NAMALWA (cell line): ENCODE measurements at regions not wholly inside any gene's neighbourhood (a gene's known extent, or its start where the extent isn't known, plus 50 kb on each side); places are given as distances from the start of the nearest gene placed in this dataset.

Experiments
- DNase-seq: peaks from one replicate; pipeline ENCODE4 v3.0.0-alpha.2; 2015; ENCODE audit warnings: low spot score

DNA sequence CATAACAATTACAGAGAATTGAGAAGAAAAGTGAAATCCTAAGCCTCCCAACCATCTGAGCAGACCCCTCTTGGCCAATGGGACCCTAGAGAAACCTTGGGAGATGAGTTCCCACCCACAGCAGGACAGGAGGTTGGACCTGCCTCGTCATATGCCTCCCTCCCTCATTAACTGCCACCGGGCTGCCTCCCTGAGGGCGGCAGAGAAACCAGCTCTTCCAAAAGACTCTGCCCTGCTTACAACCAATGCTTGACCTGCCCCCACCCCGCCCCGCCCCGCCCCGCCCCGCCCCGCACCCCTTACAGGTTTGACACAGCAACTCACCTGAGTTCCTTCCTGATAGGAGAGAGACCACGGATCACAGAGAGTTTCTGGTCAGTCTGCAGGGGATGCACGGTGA, 86.1 kb downstream of the ADRA2C start:
- DNase-seq: no peak

DNA sequence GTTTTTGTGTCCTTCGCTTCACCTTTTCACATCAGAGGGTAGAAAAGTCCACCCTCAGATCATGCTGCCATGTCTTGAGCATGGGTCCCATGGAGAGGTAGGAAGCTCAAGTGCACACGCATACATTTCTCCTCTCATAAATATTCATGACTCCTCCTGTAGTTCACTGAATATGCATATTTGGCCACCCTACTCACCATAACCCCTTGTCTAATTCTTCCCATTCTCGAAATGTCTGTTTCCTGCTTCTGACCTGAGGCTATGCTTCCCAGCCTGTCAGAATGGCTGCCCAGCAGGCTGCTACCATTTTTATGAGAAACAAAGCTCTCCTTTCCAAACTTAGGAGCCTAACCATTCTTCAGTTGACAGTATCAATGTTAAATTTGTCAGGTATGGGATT, 86.5 kb downstream of the ADRA2C start:
- no peak for DNase-seq

DNA sequence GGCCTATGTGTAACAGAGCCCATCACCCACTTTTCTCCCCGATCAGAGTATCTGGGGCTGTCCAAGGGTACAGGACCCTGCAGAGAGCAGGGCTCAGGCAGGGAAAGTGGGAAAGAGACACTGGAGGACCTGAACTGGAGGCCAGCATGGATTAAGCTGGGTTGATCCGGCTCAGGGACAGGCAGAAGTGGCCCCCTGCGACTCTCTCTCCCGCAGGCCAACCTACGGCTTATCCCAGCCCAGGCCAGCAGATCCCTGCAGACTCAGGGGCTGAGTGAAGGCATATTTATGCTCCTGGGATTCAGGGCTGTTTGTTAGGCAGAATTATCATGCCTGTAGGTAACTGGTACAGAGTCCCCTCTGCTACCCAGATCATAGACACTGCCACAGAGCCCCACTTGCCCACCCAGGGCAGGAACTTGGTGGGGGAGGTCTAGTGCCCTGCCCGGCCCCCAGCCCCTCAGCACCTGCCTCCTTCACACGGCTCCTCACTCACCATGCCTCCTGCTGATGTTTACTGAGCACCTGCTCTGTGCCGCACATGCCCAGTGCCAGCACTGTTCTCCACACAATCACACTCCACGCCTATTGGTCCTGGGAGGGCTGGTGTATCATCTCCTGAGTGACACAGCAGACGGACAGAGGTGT, 87.3 kb downstream of the ADRA2C start:
- DNase-seq: no peak

DNA sequence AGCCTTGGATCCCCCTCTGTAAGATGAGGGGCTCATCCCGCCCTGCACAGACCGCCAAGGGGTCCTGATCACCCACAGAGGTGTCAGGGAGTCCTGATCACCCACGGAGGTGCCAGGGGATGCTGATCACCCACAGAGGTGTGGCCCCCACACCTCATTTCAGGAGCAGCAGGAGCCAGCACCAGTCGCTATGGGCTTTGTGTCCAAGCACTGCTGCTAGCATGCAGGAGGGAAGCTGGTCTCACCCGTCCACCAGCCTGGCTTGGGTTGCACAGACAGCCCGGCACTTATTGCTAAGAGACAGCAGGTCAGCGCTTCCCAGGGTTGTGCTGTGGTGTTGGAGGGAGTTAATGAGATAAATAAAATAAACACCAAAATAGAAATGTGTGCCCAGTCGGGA, 88.5 kb downstream of the ADRA2C start:
- DNase-seq: no peak

DNA sequence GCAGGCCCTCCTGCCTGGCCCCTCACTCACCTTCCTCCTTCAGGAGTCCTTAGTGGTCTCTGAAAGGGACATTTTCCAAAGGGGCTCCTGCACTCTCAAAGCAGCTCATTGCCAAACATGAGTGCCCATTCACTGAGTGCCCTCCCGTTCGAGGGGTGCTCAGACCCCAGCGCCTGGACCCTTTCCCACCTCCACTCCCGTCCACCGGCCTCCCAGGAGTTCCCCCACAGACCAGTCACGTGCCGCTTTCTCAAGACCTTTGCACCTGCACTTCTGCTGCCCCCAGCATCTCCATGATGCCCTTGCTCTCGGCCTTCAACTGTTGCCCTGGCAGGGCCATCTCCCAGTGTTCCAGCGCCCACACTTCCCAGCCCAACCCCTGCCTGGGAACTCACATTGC, 89.5 kb downstream of the ADRA2C start:
- DNase-seq: no peak

DNA sequence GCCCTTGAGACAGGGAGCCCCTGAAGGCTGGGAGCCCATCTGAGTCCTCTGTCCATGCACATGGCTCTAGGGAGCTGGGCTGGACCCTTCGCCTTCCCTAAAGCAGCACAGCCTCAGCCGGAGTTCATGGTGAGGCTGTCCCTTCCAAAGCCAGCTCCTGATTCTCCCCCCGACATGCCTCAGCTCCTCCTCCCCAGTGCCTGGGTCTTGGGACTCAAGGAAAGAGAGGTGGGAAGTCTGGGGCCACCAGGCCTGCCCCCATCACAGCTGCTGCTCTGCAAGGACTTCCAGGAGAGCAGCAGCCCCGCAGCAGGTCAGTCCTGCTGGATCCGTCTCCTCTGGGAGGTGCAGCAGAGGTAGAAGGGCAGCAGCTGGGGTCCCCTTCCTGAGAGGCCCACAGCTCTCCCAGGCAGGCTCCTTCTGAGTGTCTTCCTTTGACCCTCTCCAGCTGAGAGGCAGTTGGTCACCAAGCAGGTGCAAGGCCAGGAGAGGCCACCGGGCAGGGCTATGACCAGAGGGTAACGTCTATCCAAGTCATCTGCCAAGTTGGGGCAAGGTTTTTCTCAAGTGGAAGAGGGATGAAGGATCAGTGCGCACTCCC, 90.5 kb downstream of the ADRA2C start:
- no peak for DNase-seq

DNA sequence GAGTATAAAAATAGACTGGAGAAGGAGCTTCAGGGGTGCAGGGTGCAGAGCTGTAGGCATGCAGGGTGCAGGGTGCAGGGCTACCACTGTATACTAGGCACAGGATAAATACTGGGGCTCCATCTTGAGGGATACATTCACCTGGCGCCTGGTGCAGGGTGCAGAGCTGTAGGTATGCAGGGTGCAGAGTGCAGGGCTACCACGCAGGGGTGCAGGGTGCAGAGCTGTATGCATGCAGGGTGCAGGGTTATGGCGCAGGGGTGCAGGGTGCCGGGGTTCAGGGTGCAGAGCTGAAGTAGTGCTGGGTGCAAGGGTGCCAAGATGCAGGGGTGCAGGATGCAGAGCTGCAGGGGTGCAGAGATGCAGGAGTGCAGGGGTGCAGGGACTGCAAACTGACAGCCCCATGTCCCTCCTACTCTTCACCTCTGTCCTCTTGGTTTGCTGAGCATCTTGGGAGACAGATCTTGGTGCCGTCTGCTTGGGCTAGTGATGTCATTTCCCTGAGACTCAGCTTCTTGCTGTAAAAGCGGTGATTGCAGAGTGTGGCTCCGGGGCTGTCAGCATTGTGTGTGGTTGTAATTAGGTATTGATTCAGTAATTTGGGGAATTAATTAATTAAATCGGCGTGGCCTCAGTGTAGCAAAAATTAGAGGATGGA, 91.2 kb downstream of the ADRA2C start:
- DNase-seq: peak; percentile 42

DNA sequence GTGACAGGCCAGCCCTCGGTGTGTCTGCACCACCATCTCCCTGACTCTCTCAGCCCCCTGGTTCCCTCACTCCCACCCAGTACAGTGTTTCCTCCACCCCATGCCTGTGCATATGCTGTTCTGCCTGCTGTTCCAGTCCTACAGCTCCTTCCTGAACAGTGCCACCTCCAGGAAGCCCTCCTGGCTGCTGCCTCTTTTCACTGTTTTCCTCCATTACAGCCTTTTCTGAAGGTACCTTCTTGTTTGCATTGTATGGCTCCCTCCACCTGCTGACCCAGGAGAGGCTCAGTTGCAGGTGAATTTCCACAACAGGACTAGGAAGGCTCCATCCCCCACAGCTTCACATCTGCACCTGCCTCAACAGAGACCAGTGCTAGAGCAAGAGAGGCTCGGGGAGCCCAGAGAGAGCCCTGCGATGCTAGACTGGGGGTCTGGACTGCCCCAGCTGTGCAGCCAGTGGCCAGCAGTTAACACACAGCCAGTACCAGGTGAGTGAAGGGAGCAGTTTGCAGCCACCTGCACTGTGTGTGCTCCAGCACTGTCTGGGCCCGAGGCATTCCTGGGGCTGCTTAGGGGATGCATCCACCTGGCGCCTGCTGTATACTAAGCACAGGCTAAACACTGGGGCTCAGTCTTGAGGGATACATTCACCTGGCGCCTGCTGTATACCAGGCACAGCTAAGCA, 92.0 kb downstream of the ADRA2C start:
- no peak for DNase-seq

DNA sequence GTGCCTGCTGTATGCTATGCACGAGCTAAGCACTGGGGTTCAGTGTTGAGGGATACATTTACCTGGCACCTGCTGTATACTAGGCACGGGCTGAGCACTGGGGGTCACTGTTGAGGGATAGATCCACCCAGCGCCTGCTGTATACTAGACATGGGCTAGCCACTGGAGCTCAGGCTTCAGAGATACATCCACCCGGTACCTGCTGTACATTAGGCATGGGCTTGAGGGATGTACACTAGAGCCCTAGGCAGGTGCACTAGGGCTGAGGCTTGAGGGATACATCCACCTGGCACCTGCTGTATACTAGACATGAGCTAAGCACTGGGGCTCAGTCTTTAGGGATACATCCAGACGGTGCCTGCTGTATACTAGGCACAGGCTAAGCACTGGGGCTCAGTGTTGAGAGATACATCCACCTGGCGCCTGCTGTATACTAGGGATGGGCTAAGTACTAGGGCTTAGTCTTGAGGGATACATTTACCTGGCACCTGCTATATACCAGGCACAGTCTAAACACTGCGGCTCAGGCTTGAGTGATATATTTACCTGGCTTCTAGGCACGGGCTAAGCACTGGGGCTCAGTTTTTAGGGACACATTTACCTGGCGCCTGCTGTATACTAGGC, 92.7 kb downstream of the ADRA2C start:
- no peak for DNase-seq

DNA sequence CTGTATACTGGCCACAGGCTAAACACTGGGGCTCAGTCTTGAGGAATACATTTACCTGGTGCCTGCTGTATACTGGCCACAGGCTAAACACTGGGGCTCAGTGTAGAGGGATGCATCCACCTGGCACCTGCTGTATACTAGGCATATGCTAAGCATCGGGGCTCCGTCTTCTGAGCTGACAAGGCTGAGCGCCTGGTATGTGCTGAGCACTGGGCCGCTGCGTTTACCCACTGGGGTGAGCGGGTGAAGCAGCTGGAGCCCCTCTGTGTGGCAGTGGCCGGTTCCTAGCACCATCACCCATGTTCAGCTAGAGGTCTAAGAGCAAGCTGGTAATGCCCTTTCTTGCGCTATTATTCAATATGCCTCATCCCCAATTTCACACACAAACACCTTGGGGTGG, 93.4 kb downstream of the ADRA2C start:
- DNase-seq: no peak

DNA sequence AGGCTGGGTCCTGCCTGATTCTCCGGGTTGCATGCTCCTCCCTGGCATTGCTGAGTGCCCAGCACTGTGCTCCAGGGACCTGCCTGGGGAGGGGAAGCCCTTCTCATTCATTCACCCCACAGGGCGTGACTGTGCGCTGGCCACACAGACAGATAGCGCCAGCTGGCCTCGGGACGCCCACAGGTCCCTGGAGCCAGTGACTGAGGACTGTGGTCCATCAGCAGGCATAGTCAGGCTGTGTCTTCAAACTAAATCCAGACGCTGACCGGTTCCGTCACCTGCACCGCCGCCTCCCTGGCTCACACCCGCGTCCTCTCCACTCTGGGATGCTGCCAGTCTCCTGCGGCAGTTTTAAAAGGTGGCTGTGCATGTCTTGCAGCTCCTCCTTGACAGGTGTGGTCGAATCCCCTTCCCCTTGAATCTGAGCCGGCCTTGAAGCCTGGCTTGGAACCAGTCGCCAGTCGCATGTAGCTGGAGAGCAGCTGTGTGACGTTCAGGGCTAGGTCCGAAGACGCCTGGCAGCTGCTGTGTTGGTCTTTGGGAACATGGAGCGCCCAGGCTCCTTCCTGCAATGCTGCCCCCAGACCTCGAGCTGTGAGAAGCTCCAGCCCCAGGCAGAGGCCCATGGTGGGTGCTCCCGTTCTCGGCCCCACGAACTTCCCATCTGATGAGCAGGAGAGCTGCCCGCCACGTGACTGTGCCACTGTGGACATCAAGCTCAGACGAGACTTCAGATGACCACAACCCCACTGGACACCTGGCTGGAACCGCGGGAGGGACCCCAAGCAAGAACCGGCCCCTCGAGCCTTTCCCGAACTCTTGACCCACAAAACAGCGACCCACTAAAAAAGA, 94.1 kb downstream of the ADRA2C start:
- no peak for DNase-seq

DNA sequence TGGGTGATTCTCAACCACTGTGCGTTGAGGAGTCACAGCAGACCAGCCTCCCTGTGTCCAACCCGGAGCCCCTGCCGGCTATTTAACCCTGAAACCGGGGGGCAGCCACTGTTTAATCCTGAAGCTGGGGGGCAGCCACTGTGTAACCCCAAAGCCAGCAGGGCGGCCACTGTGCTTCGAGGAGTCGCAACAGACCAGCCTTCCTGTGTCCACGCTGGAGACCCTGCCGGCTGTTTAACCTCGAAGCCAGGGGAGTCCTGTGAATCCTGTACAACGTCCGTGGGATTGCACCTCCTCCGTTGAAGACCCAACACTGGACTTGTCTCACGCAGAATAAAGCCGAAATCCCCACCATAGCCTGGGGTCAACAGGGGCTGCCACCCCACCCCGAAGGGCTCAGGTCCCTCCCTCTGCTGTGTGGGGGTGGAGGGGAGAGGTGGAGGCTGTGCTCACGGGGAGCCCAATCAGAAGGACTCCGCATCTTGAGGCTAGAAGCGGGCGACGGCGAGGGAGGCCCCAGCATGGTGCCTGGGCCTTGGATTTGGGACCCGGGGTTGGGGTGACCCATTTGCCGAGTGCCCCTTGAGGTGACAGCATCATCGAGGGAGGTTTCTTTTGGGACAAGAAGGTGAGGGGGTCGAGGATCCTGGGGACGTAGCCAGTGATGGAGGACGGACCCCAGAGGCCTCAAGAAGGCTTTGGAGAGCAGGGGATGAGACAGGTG, 94.9 kb downstream of the ADRA2C start:
- no peak for DNase-seq

DNA sequence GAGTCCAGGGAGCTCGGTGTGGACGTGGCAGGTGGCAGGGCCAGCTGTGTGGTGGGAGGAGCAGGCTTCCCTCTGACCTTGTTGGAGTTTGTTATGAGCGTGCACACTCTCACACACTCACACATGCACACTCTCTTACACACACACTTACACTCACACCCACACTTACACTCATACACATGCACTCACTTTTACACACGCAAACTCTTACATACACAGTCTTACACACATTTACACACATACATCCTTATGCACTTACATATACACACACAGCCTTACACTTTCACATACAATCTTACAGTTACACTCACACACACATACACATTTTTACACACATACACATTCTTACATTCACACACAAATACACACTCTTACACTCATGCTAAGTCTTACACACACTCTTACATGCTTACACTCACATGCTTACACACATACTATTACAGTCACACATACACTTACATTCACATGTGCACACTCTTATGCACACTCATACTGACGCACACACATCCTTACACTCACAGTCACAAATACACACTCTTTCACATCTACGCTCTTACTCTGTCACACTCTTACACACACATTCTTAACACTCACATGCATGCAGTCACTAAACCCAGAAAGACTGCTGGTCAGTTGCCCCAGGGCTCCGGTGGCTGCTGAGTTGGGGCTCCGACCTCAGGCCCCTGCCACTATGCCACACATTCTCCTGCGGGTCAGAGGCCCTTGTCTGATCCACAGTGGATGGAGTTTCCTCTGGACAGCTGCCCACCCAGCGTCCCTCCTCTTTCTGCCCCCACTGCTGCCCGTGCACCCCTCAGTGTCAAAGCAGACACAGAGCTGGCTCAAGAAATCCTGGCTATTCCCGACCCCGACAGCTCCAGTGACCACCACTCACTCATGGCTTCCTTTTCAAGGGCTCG, 95.8 kb downstream of the ADRA2C start:
- DNase-seq: no peak

DNA sequence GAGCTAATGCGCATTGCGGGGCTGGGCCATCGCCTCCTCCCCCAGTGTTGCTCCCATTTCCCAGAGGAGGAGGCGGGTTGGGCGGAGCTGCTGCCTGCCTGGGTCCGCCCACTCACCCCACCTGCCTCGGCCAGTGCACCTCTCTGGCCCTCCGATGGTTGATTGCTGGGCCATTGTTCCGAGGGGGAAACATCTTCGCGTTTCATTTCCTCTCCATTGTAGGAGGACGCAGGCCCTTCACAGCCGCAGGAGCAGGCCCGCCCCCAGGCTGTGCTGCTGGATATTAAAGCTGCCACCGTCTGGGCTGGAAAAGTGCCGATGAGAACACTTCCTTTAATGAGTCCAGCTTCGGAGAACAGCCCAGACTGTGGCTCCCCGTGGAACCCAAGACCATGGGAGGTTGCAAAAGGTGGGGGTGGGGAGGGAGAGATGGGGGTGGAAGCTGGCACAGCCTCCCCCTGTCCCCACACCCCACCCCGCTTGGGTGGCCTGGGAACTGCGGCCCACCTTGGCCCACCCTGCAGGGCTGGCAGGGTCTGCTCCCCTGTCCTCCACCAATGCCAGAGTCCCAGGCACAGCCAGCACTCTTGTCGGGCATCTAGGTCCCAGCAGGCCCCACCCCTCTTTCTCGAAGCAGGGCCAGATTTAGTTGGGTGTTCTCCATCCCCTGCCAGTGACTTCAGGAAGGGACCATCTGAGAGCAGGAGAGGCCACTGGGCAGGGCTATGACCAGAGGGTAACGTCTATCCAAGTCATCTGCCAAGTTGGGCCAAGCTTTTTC, 96.6 kb downstream of the ADRA2C start:
- DNase-seq: no peak

DNA sequence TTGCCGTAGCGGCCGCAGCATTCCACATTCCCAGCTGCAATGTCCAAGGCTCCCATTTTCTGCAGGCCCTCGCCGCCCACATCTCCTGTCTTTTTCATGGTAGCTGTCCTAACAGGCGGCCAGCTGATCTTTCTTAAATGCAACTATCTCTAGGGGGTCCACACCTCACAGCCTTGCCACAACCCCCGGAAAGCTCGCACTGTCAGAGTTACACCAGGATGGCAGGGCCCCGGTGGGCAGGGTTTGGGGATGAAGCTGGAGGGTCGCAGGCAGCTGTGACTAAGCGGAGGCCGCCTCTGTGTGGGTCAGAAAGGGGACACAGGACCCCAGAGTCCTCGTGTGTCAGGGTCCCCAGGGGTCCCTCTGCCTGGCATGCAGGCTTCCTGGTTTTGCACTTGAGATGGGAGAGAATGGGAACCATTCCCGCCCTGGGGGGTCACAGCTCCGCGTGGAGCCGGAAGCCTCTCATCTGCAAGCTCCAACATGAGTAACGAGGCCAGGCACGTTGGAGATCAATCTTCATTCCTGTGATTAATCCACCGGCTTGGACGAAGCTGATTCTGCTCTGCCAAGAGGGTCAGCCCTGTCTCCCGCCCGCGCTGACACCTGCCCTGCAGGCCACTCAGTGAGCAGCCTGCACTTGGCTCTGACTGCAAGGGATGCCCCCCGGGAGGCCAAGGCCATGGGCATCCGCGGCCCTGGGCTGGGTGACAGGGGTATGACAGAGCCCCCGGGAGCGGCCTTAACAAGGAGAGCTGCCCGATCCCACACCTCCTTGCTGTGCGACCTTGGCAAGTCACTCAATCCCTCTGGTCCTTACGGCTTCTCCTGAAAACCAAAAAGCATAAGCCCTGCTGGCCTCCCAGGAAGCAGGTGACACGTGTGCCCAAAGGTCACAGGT, 97.9 kb downstream of the ADRA2C start:
- DNase-seq: no peak

DNA sequence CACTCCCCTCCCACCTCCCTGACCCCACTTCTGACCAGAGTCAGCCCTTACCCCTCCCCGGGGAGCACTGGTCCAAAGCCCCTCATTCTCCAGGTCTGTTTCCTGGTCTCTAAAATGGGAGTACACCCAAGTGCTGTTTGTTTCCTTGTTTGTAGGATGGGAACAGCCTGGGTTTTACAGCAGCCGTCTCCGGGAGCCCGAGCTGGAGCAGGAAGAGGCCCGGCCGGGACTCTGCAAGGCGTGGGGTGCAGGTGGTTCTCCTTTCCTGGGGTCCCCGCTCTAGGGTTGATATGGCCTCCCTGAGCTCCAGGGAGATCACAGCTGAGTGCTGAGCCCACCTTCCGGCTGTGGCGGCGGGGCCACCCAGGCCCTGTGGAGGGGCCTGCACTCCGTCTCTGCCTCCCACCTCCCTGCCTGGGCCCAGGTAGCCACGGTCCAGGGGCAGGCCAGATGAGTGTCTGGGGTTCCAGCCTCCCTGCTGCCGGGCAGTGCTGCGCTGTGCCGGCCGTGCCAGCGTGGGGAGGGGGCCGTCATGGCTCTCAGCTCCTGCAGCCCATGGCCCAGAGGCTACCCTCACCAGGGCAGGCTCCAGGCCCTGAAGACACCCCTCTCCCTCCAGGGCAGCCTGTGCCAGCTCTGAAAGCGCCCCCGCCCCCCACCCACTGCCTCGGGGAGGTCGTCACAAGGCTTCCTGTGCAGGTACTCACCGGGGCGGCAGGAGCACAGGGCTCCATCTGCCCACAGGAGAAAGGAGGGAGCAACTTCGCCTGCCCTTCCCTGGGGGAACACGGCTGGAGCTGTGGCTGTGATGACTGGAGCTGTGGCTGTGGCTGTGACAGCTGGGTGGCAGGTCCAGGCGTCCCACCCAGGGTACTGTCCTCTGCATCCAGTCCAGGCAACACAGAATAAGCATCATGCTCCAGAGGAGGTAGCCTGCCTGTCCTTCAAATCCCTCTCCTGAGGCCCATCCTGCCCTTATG, 98.8 kb downstream of the ADRA2C start:
- no peak for DNase-seq
